Smooth muscle cell (in vitro differentiated cells): ENCODE measurements at regions not wholly inside any gene's neighbourhood (a gene's known extent, or its start where the extent isn't known, plus 50 kb on each side); places are given as distances from the start of the nearest gene placed in this dataset.

Source experiments
- DNase-seq: peaks from one replicate; lab custom pipeline; 2025; ENCODE audit not compliant: unreplicated experiment; lab: John Stamatoyannopoulos, UW
- H2AFZ ChIP-seq: fragments of 200-600 bp; sonication (generic); 2 replicates; pipeline ENCODE4 v1.6.0; 2016; ENCODE audit warnings: antibody characterized with exemption, low read depth, mild to moderate bottlenecking
- H3F3A ChIP-seq: fragments of 200-600 bp; sonication (generic); 2 replicates; pipeline ENCODE4 v1.6.0; 2017; ENCODE audit warnings: antibody characterized with exemption, low read depth
- H3K27ac ChIP-seq: fragments of 200-600 bp; sonication (generic); 2 replicates; pipeline ENCODE4 v1.5.1; 2016; ENCODE audit warnings: low read depth, mild to moderate bottlenecking
- H3K27me3 ChIP-seq: fragments of 200-600 bp; sonication (generic); 2 replicates; pipeline ENCODE4 v1.6.1; 2016; ENCODE audit warnings: low read depth, mild to moderate bottlenecking
- H3K36me3 ChIP-seq: fragments of 200-600 bp; sonication (generic); 2 replicates; pipeline ENCODE4 v1.5.1; 2016; ENCODE audit warnings: low read depth
- H3K4me1 ChIP-seq: fragments of 200-600 bp; sonication (generic); 2 replicates; pipeline ENCODE4 v1.5.1; 2016; ENCODE audit warnings: low read depth
- H3K4me2 ChIP-seq: fragments of 200-600 bp; sonication (generic); 2 replicates; pipeline ENCODE4 v1.6.0; 2016; ENCODE audit warnings: mild to moderate bottlenecking
- H3K4me3 ChIP-seq: fragments of 200-600 bp; sonication (generic); 2 replicates; pipeline ENCODE4 v1.5.1; 2016; ENCODE audit warnings: mild to moderate bottlenecking
- H3K79me2 ChIP-seq: fragments of 200-600 bp; sonication (generic); 2 replicates; pipeline ENCODE4 v1.6.0; 2016; ENCODE audit warnings: low read depth, mild to moderate bottlenecking
- H3K9ac ChIP-seq: fragments of 200-600 bp; sonication (generic); 2 replicates; pipeline ENCODE4 v1.6.0; 2016; ENCODE audit warnings: low read depth
- H3K9me3 ChIP-seq: fragments of 200-600 bp; sonication (generic); replicated peaks from 2 replicates; pipeline ENCODE4 v1.5.1; 2016; ENCODE audit warnings: low read depth
- H4K20me1 ChIP-seq: fragments of 200-600 bp; sonication (generic); 2 replicates; pipeline ENCODE4 v1.6.0; 2016; ENCODE audit warnings: low read depth
- WGBS: methylation state at CpG from one replicate; pipeline ENCODE4 v1.1.7; 2016; ENCODE audit warnings: low lambda C conversion rate; 5-methylcytosine and 5-hydroxymethylcytosine counted together
- TF ChIP-seq, protein P1 (sequence below): fragments of 200-600 bp; sonication (generic); IDR thresholded peaks from 2 replicates; pipeline ENCODE4 v1.5.1; 2017; ENCODE audit warnings: borderline replicate concordance, mild to moderate bottlenecking, antibody characterized with exemption; ENCODE audit not compliant: insufficient read depth, poor library complexity, severe bottlenecking

- 81% methylated on average over 21 of the region's 21 CpGs for WGBS
- Histone ChIP-seq H3K27me3 (no peaks in the 10 kb centered on the region), H3K4me2 (no peak overlapping the region), H3K79me2 (no peaks in the 10 kb centered on the region), H3K27ac (no peak overlapping the region), H3K36me3 (no peaks in the 10 kb centered on the region), H4K20me1 (no peaks in the 10 kb centered on the region), H3K9ac (no peak overlapping the region), H3K4me1 (no peaks in the 10 kb centered on the region), H3K4me3 (no peak overlapping the region), H3F3A (no peaks in the 10 kb centered on the region), H2AFZ (no peak overlapping the region), H3K9me3 (no peaks in the 10 kb centered on the region)
- DNase-seq: no peak
- TF ChIP-seq, protein P1, sequence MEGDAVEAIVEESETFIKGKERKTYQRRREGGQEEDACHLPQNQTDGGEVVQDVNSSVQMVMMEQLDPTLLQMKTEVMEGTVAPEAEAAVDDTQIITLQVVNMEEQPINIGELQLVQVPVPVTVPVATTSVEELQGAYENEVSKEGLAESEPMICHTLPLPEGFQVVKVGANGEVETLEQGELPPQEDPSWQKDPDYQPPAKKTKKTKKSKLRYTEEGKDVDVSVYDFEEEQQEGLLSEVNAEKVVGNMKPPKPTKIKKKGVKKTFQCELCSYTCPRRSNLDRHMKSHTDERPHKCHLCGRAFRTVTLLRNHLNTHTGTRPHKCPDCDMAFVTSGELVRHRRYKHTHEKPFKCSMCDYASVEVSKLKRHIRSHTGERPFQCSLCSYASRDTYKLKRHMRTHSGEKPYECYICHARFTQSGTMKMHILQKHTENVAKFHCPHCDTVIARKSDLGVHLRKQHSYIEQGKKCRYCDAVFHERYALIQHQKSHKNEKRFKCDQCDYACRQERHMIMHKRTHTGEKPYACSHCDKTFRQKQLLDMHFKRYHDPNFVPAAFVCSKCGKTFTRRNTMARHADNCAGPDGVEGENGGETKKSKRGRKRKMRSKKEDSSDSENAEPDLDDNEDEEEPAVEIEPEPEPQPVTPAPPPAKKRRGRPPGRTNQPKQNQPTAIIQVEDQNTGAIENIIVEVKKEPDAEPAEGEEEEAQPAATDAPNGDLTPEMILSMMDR: no peak
These were observed 1135.9 kb upstream of the WWC1 start for GRCh38 chr5:167155387-167156005.

DNA sequence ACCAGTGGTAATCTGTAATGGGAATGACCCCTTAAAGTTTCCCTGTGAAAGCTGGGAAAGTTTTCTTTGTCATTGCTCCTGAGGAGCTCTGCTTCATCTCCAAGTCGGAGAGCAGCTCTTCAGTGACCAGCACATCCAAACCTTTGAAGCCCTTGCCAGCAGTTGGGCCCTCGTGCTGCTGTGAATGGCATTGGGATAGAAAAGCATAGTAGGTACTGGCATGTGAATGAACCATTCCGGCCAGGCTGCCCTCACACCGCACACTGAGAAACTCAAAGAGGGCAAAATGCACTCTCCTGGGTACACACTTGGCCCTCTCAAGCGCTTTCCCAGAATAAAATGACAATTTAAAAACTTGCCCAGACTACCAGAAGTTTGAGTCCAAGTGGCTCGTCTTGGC, 1135.0 kb upstream of the WWC1 start:
- no peak overlapping the region for H3K9ac ChIP-seq
- H3K9me3 ChIP-seq: no peaks in the 10 kb centered on the region
- TF ChIP-seq, protein P1: no peak
- no peak overlapping the region for H2AFZ ChIP-seq
- no peaks in the 10 kb centered on the region for H3K4me1 ChIP-seq
- H3K36me3 ChIP-seq: no peaks in the 10 kb centered on the region
- DNase-seq: no peak
- H3K27me3 ChIP-seq: no peaks in the 10 kb centered on the region
- H3F3A ChIP-seq: no peaks in the 10 kb centered on the region
- no peak overlapping the region for H3K27ac ChIP-seq
- no peaks in the 10 kb centered on the region for H4K20me1 ChIP-seq
- 94% methylated on average over 6 of the region's 6 CpGs for WGBS
- no peaks in the 10 kb centered on the region for H3K79me2 ChIP-seq
- H3K4me3 ChIP-seq: no peak overlapping the region
- H3K4me2 ChIP-seq: no peak overlapping the region

DNA sequence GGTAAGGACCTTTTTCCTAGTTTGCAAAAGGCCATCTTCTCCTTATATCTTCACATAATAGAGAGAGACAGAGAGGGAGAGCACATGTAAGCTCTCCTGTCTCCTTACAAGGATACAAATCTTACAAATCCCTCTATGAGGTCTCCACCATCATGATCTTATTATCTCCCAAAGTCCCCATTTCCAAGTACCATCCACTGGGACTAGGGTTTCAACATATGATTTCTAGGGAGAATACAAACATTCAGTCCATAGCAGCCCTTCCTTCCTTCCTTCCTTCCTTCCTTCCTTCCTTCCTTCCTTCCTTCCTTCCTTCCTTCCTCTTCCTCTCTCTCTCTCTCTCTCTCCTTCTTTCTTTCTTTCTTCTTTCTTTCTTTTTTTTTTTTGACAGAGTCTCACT, 1132.9 kb upstream of the WWC1 start:
- no peaks in the 10 kb centered on the region for H3K36me3 ChIP-seq
- H3K4me1 ChIP-seq: no peaks in the 10 kb centered on the region
- no peaks in the 10 kb centered on the region for H3K9me3 ChIP-seq
- H4K20me1 ChIP-seq: no peaks in the 10 kb centered on the region
- H3F3A ChIP-seq: no peaks in the 10 kb centered on the region
- TF ChIP-seq, protein P1: no peak
- no peaks in the 10 kb centered on the region for H3K79me2 ChIP-seq
- no peak overlapping the region for H3K9ac ChIP-seq
- DNase-seq: no peak
- no peak overlapping the region for H3K4me2 ChIP-seq
- H3K4me3 ChIP-seq: no peak overlapping the region
- no peaks in the 10 kb centered on the region for H3K27me3 ChIP-seq
- no peak overlapping the region for H3K27ac ChIP-seq
- H2AFZ ChIP-seq: no peak overlapping the region

DNA sequence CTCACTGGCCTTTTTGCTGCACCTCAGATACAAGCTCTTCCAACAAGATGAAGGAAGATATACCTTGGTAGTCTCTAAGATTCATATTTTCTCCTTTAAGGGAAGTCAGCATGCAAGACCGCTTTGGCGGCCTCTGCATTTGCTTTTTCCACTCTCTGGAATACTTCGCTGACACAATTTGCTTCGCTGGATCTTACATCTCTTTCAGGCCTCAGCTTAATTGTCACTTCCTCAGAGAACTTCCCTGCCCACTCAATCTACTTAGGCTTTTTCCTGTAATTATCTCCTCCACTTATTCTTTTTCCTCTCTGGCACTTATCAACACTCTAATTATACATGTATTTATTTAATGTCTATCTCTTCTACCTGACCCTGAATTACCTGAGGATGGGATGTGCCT, 1131.1 kb upstream of the WWC1 start:
- Histone ChIP-seq H3K4me1 (no peaks in the 10 kb centered on the region), H2AFZ (no peak overlapping the region), H4K20me1 (no peaks in the 10 kb centered on the region), H3K79me2 (no peaks in the 10 kb centered on the region), H3K27me3 (no peaks in the 10 kb centered on the region), H3K9ac (no peak overlapping the region), H3K27ac (no peak overlapping the region), H3K36me3 (no peaks in the 10 kb centered on the region), H3K4me2 (no peak overlapping the region), H3F3A (no peaks in the 10 kb centered on the region), H3K4me3 (no peak overlapping the region), H3K9me3 (no peaks in the 10 kb centered on the region)
- TF ChIP-seq, protein P1: no peak
- 94% methylated on average over 4 of the region's 4 CpGs for WGBS
- DNase-seq: no peak
